ENCODE measurements at regions not wholly inside any gene's neighbourhood (a gene's known extent, or its start where the extent isn't known, plus 50 kb on each side); places are given as distances from the start of the nearest gene placed in this dataset.

DNA sequence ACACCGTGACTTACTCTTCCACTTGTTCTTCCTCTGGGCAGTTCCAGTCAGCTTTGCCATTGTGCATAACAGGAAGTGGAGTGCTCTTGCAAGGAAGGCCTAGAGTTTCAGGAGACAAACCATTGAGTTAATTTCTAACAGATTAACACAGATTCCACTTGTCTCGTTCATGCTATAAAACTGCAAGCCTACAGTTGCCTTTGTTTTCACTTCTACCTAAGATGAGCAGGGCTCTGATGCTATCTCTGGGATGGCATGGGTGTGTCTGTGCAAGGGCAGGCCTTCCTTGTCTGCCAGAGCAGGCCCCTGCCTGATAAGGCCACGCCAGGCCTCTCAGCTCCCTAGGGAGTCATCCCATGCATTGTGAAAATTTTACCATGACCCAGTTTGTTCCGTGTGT, 67.7 kb upstream of the PGRMC2 start:
- CTCF ChIA-PET = no interaction called here
- POLR2A ChIA-PET = no interaction called here
- TF ChIP-seq, protein P1, sequence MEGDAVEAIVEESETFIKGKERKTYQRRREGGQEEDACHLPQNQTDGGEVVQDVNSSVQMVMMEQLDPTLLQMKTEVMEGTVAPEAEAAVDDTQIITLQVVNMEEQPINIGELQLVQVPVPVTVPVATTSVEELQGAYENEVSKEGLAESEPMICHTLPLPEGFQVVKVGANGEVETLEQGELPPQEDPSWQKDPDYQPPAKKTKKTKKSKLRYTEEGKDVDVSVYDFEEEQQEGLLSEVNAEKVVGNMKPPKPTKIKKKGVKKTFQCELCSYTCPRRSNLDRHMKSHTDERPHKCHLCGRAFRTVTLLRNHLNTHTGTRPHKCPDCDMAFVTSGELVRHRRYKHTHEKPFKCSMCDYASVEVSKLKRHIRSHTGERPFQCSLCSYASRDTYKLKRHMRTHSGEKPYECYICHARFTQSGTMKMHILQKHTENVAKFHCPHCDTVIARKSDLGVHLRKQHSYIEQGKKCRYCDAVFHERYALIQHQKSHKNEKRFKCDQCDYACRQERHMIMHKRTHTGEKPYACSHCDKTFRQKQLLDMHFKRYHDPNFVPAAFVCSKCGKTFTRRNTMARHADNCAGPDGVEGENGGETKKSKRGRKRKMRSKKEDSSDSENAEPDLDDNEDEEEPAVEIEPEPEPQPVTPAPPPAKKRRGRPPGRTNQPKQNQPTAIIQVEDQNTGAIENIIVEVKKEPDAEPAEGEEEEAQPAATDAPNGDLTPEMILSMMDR (IDR thresholded peaks at IDR 0.05; ENCODE audit: control extremely low read depth, extremely low read depth, low read depth, missing control alignments) = no peak
- DNase-seq (ENCODE audit: extremely low spot score) = no peak

DNA sequence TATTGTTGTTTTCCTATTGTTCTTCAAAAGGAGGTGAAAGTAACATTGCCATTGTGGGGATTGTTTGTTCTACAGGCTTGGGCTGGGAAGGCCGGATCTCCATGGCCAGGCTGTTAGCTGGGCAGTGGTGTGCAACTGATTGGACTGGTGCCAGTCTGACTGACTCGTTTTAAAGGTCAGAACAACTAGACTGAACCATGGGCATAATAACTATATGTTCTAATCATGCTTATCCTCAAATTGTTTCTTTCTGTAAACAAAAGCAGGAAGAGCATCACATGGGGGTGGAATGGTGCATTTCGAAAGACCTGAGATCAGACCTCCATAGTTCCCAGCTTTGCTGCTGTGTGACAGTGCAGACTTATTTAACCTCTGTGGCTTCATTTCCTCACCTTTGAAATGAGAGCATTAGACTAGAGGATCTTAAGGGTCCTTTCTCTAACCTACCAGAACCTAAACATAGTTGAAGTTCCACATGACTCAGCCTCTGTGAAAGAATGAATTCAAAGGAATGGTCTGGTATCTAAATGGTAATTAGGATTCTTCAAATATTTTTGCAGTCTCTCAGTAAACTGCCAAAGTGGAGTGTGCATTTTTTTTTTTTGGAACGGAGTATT, 66.7 kb upstream of the PGRMC2 start:
- ChIA-PET POLR2A (no interaction called here), CTCF (no interaction called here)
- DNase-seq (ENCODE audit: extremely low spot score) = no peak
- TF ChIP-seq, protein P1 (IDR thresholded peaks at IDR 0.05; ENCODE audit: control extremely low read depth, extremely low read depth, low read depth, missing control alignments) = no peak

GRCh38 chr4:128353791-128354190, 66.2 kb upstream of the PGRMC2 start:
- DNase-seq (ENCODE audit: extremely low spot score) = no peak
- TF ChIP-seq, protein P1 (IDR thresholded peaks at IDR 0.05; ENCODE audit: control extremely low read depth, extremely low read depth, low read depth, missing control alignments) = no peak
- POLR2A ChIA-PET = no interaction called here
- CTCF ChIA-PET = no interaction called here

GRCh38 chr4:128351502-128351901, 63.9 kb upstream of the PGRMC2 start:
- no peak for DNase-seq (ENCODE audit: extremely low spot score)
- CTCF ChIA-PET = no interaction called here
- POLR2A ChIA-PET = no interaction called here
- TF ChIP-seq, protein P1 (IDR thresholded peaks at IDR 0.05; ENCODE audit: control extremely low read depth, extremely low read depth, low read depth, missing control alignments) = no peak

- ChIA-PET CTCF (interaction anchor here (1.2 to 1.7 kb wide), 2 partner anchors 12 to 15 kb away, joined by 4 read pairs; no protein-coding TSS in a partner anchor), POLR2A (no interaction called here)
- TF ChIP-seq, protein P1 (IDR thresholded peaks at IDR 0.05; ENCODE audit: control extremely low read depth, extremely low read depth, low read depth, missing control alignments) = no peak
- no peak for DNase-seq (ENCODE audit: extremely low spot score)
Observed at GRCh38 chr4:128350449-128351045, 62.9 kb upstream of the PGRMC2 start.

- TF ChIP-seq, protein P1 (IDR thresholded peaks at IDR 0.05; ENCODE audit: control extremely low read depth, extremely low read depth, low read depth, missing control alignments) = no peak
- CTCF ChIA-PET = interaction anchor here (0.8 to 1.7 kb wide), 3 partner anchors 11 to 104 kb away, joined by 3 to 4 read pairs (median 4); no protein-coding TSS in a partner anchor
- DNase-seq (ENCODE audit: extremely low spot score) = no peak
- POLR2A ChIA-PET = no interaction called here
Observed at GRCh38 chr4:128349921-128350320, 62.3 kb upstream of the PGRMC2 start.

All from GM10248 (cell line).